GM23248 (cell line): ENCODE measurements at regions not wholly inside any gene's neighbourhood (a gene's known extent, or its start where the extent isn't known, plus 50 kb on each side); places are given as distances from the start of the nearest gene placed in this dataset.

Experiments used
- EZH2 ChIP-seq: fragments of 200-600 bp; sonication (generic); IDR thresholded peaks from 2 replicates; pipeline ENCODE4 v1.6.1; 2018; ENCODE audit warnings: antibody characterized with exemption, mild to moderate bottlenecking; ENCODE audit not compliant: insufficient read depth, poor library complexity, severe bottlenecking
- EZH2phosphoT487 ChIP-seq: fragments of 200-600 bp; sonication (generic); IDR thresholded peaks from 2 replicates; pipeline ENCODE4 v1.6.1; 2018; ENCODE audit warnings: antibody characterized with exemption, moderate library complexity, mild to moderate bottlenecking, low read depth; ENCODE audit not compliant: insufficient read depth

GRCh38 chr11:112408517-112408916 lies 147.9 kb upstream of the PLET1 start:
- TF ChIP-seq EZH2phosphoT487 (no peak), EZH2 (no peak)
